Liver (tissue), 8 donors: ENCODE measurements at regions not wholly inside any gene's neighbourhood (a gene's known extent, or its start where the extent isn't known, plus 50 kb on each side); places are given as distances from the start of the nearest gene placed in this dataset.

ENCODE experiments used
- DNase-seq: peaks from one replicate; pipeline ENCODE4 v3.0.0-alpha.2; 2017; ENCODE audit warnings: low spot score
- H3K27ac ChIP-seq, 2 donors: one replicate each; pipeline ENCODE4 v1.7.0; 2013; ENCODE audit warnings: inconsistent platforms in 2 of 2, low read length in 2 of 2, control low read depth in 1 of 2, low read depth in 1 of 2, mild to moderate bottlenecking in 1 of 2
- H3K27me3 ChIP-seq, 4 donors: one replicate each; pipeline versions ENCODE4 v1.6.1 to v1.7.0; 2013; ENCODE audit warnings: low read length in 3 of 4, inconsistent platforms in 1 of 4, mild to moderate bottlenecking in 1 of 4, moderate library complexity in 1 of 4; ENCODE audit not compliant: control insufficient read depth in 4 of 4, insufficient read depth in 4 of 4
- H3K36me3 ChIP-seq, 4 donors: one replicate each; pipeline versions ENCODE4 v1.6.1 to v1.7.0; 2013; ENCODE audit warnings: low read length in 3 of 4, mild to moderate bottlenecking in 3 of 4, low read depth in 1 of 4, moderate library complexity in 1 of 4; ENCODE audit not compliant: control insufficient read depth in 4 of 4, insufficient read depth in 3 of 4
- H3K4me1 ChIP-seq, 4 donors: one replicate each; pipeline versions ENCODE4 v1.6.1 to v1.7.0; 2013; ENCODE audit warnings: low read length in 3 of 4, mild to moderate bottlenecking in 3 of 4, moderate library complexity in 1 of 4; ENCODE audit not compliant: control insufficient read depth in 4 of 4, insufficient read depth in 4 of 4
- H3K4me3 ChIP-seq, 3 donors: one replicate each; pipeline versions ENCODE4 v1.6.1 to v1.7.0; 2013; ENCODE audit warnings: low read length in 3 of 3, control low read depth in 1 of 3, low read depth in 1 of 3, mild to moderate bottlenecking in 1 of 3
- H3K9ac ChIP-seq, 2 donors: one replicate each; pipeline ENCODE4 v1.7.0; 2013; ENCODE audit warnings: low read length in 2 of 2, mild to moderate bottlenecking in 2 of 2, moderate library complexity in 2 of 2, control low read depth in 1 of 2, low read depth in 1 of 2
- H3K9me3 ChIP-seq, 4 donors: one replicate each; pipeline versions ENCODE4 v1.6.1 to v1.7.0; 2013; ENCODE audit warnings: low read length in 3 of 4; ENCODE audit not compliant: control insufficient read depth in 4 of 4
- EGR1 ChIP-seq, 2 donors: IDR thresholded peaks; 2 replicates each; pipeline ENCODE4 v1.6.1; 2016 to 2018; ENCODE audit warnings: antibody characterized with exemption in 2 of 2, low read depth in 2 of 2
- FOXA1 ChIP-seq: IDR thresholded peaks from 2 replicates; pipeline ENCODE4 v1.6.1; 2016; ENCODE audit warnings: antibody characterized with exemption
- FOXA2 ChIP-seq: IDR thresholded peaks from 2 replicates; pipeline ENCODE4 v1.6.1; 2016; ENCODE audit warnings: antibody characterized with exemption
- HNF4G ChIP-seq: IDR thresholded peaks from 2 replicates; pipeline ENCODE4 v1.6.1; 2016; ENCODE audit warnings: antibody characterized with exemption
- MAX ChIP-seq: IDR thresholded peaks from 2 replicates; pipeline ENCODE4 v1.6.1; 2016; ENCODE audit warnings: antibody characterized with exemption
- RAD21 ChIP-seq, 2 donors: IDR thresholded peaks; 2 replicates each; pipeline ENCODE4 v1.6.1; 2016; ENCODE audit warnings: antibody characterized with exemption in 2 of 2, mild to moderate bottlenecking in 2 of 2
- REST ChIP-seq: IDR thresholded peaks from 2 replicates; pipeline ENCODE4 v1.6.1; 2016; ENCODE audit warnings: antibody characterized with exemption, mild to moderate bottlenecking
- RXRA ChIP-seq, 2 donors: IDR thresholded peaks; 2 replicates each; pipeline ENCODE4 v1.6.1; 2017 to 2018; ENCODE audit warnings: antibody characterized with exemption in 2 of 2, mild to moderate bottlenecking in 1 of 2
- SP1 ChIP-seq: IDR thresholded peaks from 2 replicates; pipeline ENCODE4 v1.6.1; 2018; ENCODE audit warnings: antibody characterized with exemption, mild to moderate bottlenecking
- TAF1 ChIP-seq: conservative IDR thresholded peaks from 2 replicates; pipeline ENCODE4 v1.6.1; 2016; ENCODE audit warnings: antibody characterized with exemption, mild to moderate bottlenecking
- YY1 ChIP-seq: IDR thresholded peaks from 2 replicates; pipeline ENCODE4 v1.6.1; 2016; ENCODE audit warnings: antibody characterized with exemption, mild to moderate bottlenecking
- ZBTB33 ChIP-seq: IDR thresholded peaks from 2 replicates; pipeline ENCODE4 v1.6.1; 2016; ENCODE audit warnings: antibody characterized with exemption
- WGBS: extraction: QIAGEN DNeasy Blood & Tissue Kit; methylation state at CpG from one replicate; pipeline ENCODE4 v1.1.7; 2013; 5-methylcytosine and 5-hydroxymethylcytosine counted together
- TF ChIP-seq, protein P1 (sequence below): fragments of 150-350 bp; IDR thresholded peaks from 2 replicates; pipeline ENCODE4 v1.5.1; 2017; ENCODE audit warnings: improper control_type of control experiment, low read depth, low read length; ENCODE audit not compliant: missing input control
- TF ChIP-seq, protein P2 (sequence below): IDR thresholded peaks from 2 replicates; pipeline ENCODE4 v1.6.1; 2016; ENCODE audit warnings: antibody characterized with exemption
- donor health status: healthy.
- donor health status: healthy.
- donor health status: healthy.
- donor health status: healthy.
- donor health status: healthy.

DNA sequence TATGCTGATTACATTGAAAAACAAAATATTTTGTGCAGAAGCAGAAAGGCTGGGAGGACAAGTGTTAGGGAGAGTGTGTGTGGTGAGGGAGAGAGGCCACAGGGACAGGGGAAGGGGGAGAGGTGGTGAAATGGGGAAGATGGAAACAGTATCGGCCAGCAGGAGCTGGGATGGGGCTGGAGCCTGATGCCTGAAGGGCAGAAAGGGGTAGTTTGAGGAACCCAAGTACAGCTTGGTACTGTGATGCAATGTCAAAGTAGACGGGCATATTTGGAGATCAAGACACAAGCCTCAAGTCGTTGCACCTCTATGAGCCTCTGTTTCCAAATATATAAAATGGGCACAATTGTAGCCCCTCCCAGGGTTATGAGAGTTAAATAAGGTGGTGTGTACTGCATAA is 152.1 kb downstream of the LPIN1 start:
- WGBS: 73% methylated on average over 3 of the region's 3 CpGs
- TF ChIP-seq FOXA2: no peak
- no peak for TF ChIP-seq YY1
- no peak for TF ChIP-seq SP1
- TF ChIP-seq, protein P1, sequence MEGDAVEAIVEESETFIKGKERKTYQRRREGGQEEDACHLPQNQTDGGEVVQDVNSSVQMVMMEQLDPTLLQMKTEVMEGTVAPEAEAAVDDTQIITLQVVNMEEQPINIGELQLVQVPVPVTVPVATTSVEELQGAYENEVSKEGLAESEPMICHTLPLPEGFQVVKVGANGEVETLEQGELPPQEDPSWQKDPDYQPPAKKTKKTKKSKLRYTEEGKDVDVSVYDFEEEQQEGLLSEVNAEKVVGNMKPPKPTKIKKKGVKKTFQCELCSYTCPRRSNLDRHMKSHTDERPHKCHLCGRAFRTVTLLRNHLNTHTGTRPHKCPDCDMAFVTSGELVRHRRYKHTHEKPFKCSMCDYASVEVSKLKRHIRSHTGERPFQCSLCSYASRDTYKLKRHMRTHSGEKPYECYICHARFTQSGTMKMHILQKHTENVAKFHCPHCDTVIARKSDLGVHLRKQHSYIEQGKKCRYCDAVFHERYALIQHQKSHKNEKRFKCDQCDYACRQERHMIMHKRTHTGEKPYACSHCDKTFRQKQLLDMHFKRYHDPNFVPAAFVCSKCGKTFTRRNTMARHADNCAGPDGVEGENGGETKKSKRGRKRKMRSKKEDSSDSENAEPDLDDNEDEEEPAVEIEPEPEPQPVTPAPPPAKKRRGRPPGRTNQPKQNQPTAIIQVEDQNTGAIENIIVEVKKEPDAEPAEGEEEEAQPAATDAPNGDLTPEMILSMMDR: no peak
- TF ChIP-seq MAX: no peak
- TF ChIP-seq, protein P2, sequence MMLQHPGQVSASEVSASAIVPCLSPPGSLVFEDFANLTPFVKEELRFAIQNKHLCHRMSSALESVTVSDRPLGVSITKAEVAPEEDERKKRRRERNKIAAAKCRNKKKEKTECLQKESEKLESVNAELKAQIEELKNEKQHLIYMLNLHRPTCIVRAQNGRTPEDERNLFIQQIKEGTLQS: no peak
- TF ChIP-seq REST: no peak
- no peak for TF ChIP-seq RXRA (IDR thresholded peaks at IDR 0.05)
- TF ChIP-seq ZBTB33: no peak

DNA sequence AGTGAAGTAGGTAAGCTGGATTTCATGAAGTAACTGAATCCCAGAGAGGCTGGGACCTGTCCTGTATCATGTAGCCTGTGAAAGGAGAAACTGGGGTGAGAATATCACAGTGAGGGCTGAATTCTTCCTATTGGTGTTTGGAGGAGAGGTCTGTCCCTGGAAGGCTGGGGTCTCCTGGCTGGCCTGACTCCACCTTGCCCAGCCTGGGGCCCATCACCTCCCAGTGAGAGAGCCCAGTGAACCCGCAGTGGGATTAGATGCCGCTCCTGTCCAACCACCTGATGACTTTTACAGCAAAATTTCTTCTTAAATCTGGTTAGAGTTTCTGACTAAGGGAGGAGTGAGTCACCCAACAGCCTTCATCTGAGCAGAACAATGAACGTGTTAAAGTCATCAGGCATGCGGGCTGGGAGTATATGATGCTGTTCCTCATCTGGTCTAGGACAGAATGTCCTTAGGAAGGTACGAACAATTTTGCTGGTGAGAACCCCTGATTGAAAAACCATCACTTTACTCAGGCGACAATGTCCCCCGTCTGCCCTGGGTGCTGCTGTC is 152.9 kb downstream of the LPIN1 start:
- Histone ChIP-seq H3K9ac (no peak overlapping the region), H3K27ac (no peak overlapping the region), H3K4me1 (peaks cover 0 to 2% (median 0%) of the 10 kb centered on the region in 4 donors), H3K27me3 (no peaks in the 10 kb centered on the region), H3K4me3 (no peak overlapping the region), H3K9me3 (no peaks in the 10 kb centered on the region), H3K36me3 (no peaks in the 10 kb centered on the region)
- WGBS: 87% methylated on average over 7 of the region's 7 CpGs
- TF ChIP-seq TAF1 (no peak), ZBTB33 (no peak), HNF4G (no peak), RXRA (IDR thresholded peaks at IDR 0.05) (no peak), YY1 (no peak), FOXA1 (no peak), RAD21 (IDR thresholded peaks at IDR 0.05) (no peak), REST (no peak), SP1 (no peak), EGR1 (IDR thresholded peaks at IDR 0.05; ENCODE audit: low read depth in 2 of 2) (no peak)
- TF ChIP-seq, protein P1: no peak
- DNase-seq: no peak

More for the DNA sequence above, 152.1 kb downstream of the LPIN1 start:
- no peak for DNase-seq
- no peaks in the 10 kb centered on the region for H3K9me3 ChIP-seq
- H3K4me3 ChIP-seq: no peak overlapping the region
- no peaks in the 10 kb centered on the region for H3K27me3 ChIP-seq
- H3K4me1 ChIP-seq: no peaks in the 10 kb centered on the region
- H3K36me3 ChIP-seq: no peaks in the 10 kb centered on the region
- H3K9ac ChIP-seq: no peak overlapping the region
- H3K27ac ChIP-seq: no peak overlapping the region
